CD4-positive, alpha-beta T cell (primary cell): ENCODE measurements at regions not wholly inside any gene's neighbourhood (a gene's known extent, or its start where the extent isn't known, plus 50 kb on each side); places are given as distances from the start of the nearest gene placed in this dataset.

Experiments used
- ATAC-seq: fragments of 200-7000 bp; cut with Tn5 transposase; one replicate; pipeline ENCODE4 v1.10.0; 2022; ENCODE audit warnings: mild to moderate bottlenecking; ENCODE audit not compliant: poor library complexity
- CTCF ChIA-PET: fragments of 350-600 bp; sonication (Branson Sonifier 250); formaldehyde crosslinking; loops from one replicate; lab custom pipeline; 2021; ENCODE audit warnings: antibody characterized with exemption, inconsistent platforms; lab: Charles Lee
- POLR2A ChIA-PET: fragments of 350-600 bp; sonication (Branson Sonifier 250); formaldehyde crosslinking; loops from one replicate; lab custom pipeline; 2021; ENCODE audit warnings: antibody characterized with exemption, inconsistent platforms; lab: Charles Lee
- DNase-seq, 14 experiments: peaks; one replicate each; pipeline ENCODE4 v3.0.0-alpha.2; 2013 to 2020; ENCODE audit warnings: mixed read lengths in 2 of 14
- H3K27ac ChIP-seq, 2 donors: one replicate each; pipeline versions ENCODE4 v1.5.1 to v1.7.0; 2013; ENCODE audit warnings: low read length in 2 of 2, low read depth in 1 of 2, mild to moderate bottlenecking in 1 of 2
- H3K27me3 ChIP-seq, 2 experiments: 1 replicate in 1 of 2; 2 replicates in 1 of 2; pipeline versions ENCODE4 v1.6.1 to v1.7.0; 2013; ENCODE audit warnings: low read length in 2 of 2, control low read depth in 1 of 2, mild to moderate bottlenecking in 1 of 2, moderate library complexity in 1 of 2; ENCODE audit not compliant: insufficient read depth in 2 of 2, control insufficient read depth in 1 of 2
- H3K36me3 ChIP-seq: one replicate; pipeline ENCODE4 v1.6.1; 2013; ENCODE audit warnings: low read length, control low read depth; ENCODE audit not compliant: insufficient read depth
- H3K4me1 ChIP-seq: one replicate; pipeline ENCODE4 v1.6.1; 2013; ENCODE audit warnings: low read length, control low read depth; ENCODE audit not compliant: insufficient read depth
- H3K4me3 ChIP-seq: one replicate; pipeline ENCODE4 v1.5.1; 2013; ENCODE audit warnings: mild to moderate bottlenecking, low read length, moderate library complexity
- H3K9me3 ChIP-seq, 2 experiments: 1 replicate in 1 of 2; 2 replicates in 1 of 2; pipeline versions ENCODE4 v1.6.1 to v1.7.0; 2013; ENCODE audit warnings: low read length in 2 of 2, mild to moderate bottlenecking in 2 of 2, control low read depth in 1 of 2, moderate library complexity in 1 of 2; ENCODE audit not compliant: control insufficient read depth in 1 of 2, insufficient read depth in 1 of 2
- H3K27ac Mint-ChIP-seq: one replicate; pipeline ENCODE4 v1.8.0; 2020; ENCODE audit warnings: mixed read lengths
- H3K27me3 Mint-ChIP-seq: one replicate; pipeline ENCODE4 v1.8.0; 2021; ENCODE audit warnings: mixed read lengths
- H3K36me3 Mint-ChIP-seq: one replicate; pipeline ENCODE4 v1.8.0; 2021; ENCODE audit warnings: low read depth, mixed read lengths
- H3K4me1 Mint-ChIP-seq: one replicate; pipeline ENCODE4 v1.8.0; 2021; ENCODE audit warnings: low read depth, mixed read lengths
- H3K4me3 Mint-ChIP-seq: one replicate; pipeline ENCODE4 v1.8.0; 2020; ENCODE audit warnings: mild to moderate bottlenecking, mixed read lengths
- H3K9me3 Mint-ChIP-seq: one replicate; pipeline ENCODE4 v1.8.0; 2020; ENCODE audit warnings: mixed read lengths
- CTCF ChIP-seq: fragments of 200-600 bp; IDR thresholded peaks from one replicate; pipeline ENCODE4 v1.8.0; 2022; ENCODE audit warnings: antibody characterized with exemption, mild to moderate bottlenecking
- intact Hi-C, 2 experiments: fragments of 100-400 bp; cut with DNase I in 1 of 2; cut with micrococcal nuclease in 1 of 2; formaldehyde crosslinking; loops; one replicate each; pipeline versions ENCODE4 v1.15.1 to v1.9.0; 2023 to 2025; cut with DNase I, micrococcal nuclease

GRCh38 chr9:118829334-118829733 lies 539.9 kb downstream of the BRINP1 start:
- Mint-ChIP-seq H3K4me3 (no peak overlapping the region), H3K36me3 (no peaks in the 10 kb centered on the region), H3K9me3 (peaks cover 5% of the 10 kb centered on the region), H3K27ac (no peak overlapping the region), H3K27me3 (no peaks in the 10 kb centered on the region), H3K4me1 (no peaks in the 10 kb centered on the region)
- Histone ChIP-seq H3K4me1 (no peaks in the 10 kb centered on the region), H3K36me3 (no peaks in the 10 kb centered on the region), H3K27ac (no peak overlapping the region), H3K9me3 (no peaks in the 10 kb centered on the region), H3K27me3 (no peaks in the 10 kb centered on the region), H3K4me3 (no peak overlapping the region)
- DNase-seq (no peak), ATAC-seq (no peak)
- POLR2A ChIA-PET: no interaction called here
- CTCF ChIA-PET: no interaction called here
- intact Hi-C loops: loop anchor here in 1 of 2 experiments (5.0 kb wide), 1 partner anchor 48 kb away; no protein-coding TSS in a partner anchor
- TF ChIP-seq CTCF: no peak

GRCh38 chr9:118832371-118832770 lies 536.9 kb downstream of the BRINP1 start:
- Histone ChIP-seq H3K4me1 (no peaks in the 10 kb centered on the region), H3K27ac (no peak overlapping the region), H3K4me3 (no peak overlapping the region), H3K36me3 (no peaks in the 10 kb centered on the region), H3K27me3 (no peaks in the 10 kb centered on the region), H3K9me3 (no peaks in the 10 kb centered on the region)
- Mint-ChIP-seq H3K27me3 (no peaks in the 10 kb centered on the region), H3K27ac (no peak overlapping the region), H3K9me3 (peaks cover 5% of the 10 kb centered on the region), H3K4me1 (no peaks in the 10 kb centered on the region), H3K4me3 (no peak overlapping the region), H3K36me3 (no peaks in the 10 kb centered on the region)
- POLR2A ChIA-PET: no interaction called here
- intact Hi-C loops: no loop called here
- ATAC-seq (no peak), DNase-seq (no peak)
- CTCF ChIA-PET: no interaction called here
- TF ChIP-seq CTCF: no peak

- Histone ChIP-seq H3K4me3 (no peak overlapping the region), H3K4me1 (no peaks in the 10 kb centered on the region), H3K27me3 (no peaks in the 10 kb centered on the region), H3K9me3 (no peaks in the 10 kb centered on the region), H3K27ac (no peak overlapping the region), H3K36me3 (no peaks in the 10 kb centered on the region)
- ChIA-PET CTCF (no interaction called here), POLR2A (no interaction called here)
- DNase-seq: no peak
- no peak overlapping the region for H3K4me3 Mint-ChIP-seq
- H3K36me3 Mint-ChIP-seq: no peaks in the 10 kb centered on the region
- peaks cover 3% of the 10 kb centered on the region for H3K9me3 Mint-ChIP-seq
- TF ChIP-seq CTCF: no peak
- no peak overlapping the region for H3K27ac Mint-ChIP-seq
- no peaks in the 10 kb centered on the region for H3K27me3 Mint-ChIP-seq
- intact Hi-C loops: no loop called here
- H3K4me1 Mint-ChIP-seq: no peaks in the 10 kb centered on the region
- no peak for ATAC-seq
Observed at GRCh38 chr9:118836891-118837290, 532.3 kb downstream of the BRINP1 start.
